ENCODE measurements at regions not wholly inside any gene's neighbourhood (a gene's known extent, or its start where the extent isn't known, plus 50 kb on each side); places are given as distances from the start of the nearest gene placed in this dataset.

DNA sequence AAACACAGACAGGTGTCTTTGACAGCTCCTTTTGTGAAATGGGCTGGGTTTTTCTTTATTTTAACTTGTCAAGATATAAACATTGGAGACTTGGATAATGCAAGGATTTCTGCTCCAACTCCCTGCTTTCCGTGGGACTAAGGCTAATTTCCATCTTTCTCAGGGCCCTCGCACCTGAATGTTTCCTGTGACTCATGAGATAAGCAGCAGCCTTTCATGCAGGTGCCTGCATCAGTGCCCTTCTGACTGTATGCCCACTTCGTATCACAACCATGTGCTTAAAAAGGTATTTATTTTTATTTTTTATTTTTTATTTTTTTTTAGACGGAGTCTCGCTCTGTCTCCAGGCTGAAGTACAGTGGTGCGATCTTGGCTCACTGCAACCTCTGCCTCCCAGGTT is 736.1 kb downstream of the DOK5 start:
- Histone ChIP-seq H3K36me3 (ENCODE audit: control insufficient read depth, insufficient read depth, low read length) (no peaks in the 10 kb centered on the region), H3K79me2 (ENCODE audit: control insufficient read depth, insufficient read depth, low read length) (no peaks in the 10 kb centered on the region), H3K27ac (ENCODE audit: insufficient read depth, low read length) (no peak overlapping the region), H4K20me1 (ENCODE audit: control insufficient read depth, extremely low read depth, insufficient read depth, low read length) (no peaks in the 10 kb centered on the region), H3K9ac (ENCODE audit: insufficient read depth, low read length) (no peak overlapping the region), H3K4me1 (ENCODE audit: control insufficient read depth, extremely low read depth, insufficient read depth, low read length) (no peaks in the 10 kb centered on the region), H3K4me2 (ENCODE audit: extremely low read depth, insufficient read depth, low read length) (no peak overlapping the region), H3K4me3 (replicated peaks in 1 of 4; ENCODE audit: control extremely low read depth in 1 of 4, insufficient read depth in 1 of 4, low read depth in 3 of 4, low read length in 4 of 4) (no peak overlapping the region), H2AFZ (ENCODE audit: low read length) (no peak overlapping the region), H3K9me3 (ENCODE audit: control insufficient read depth, insufficient read depth, low read depth, low read length) (no peaks in the 10 kb centered on the region), H3K27me3 (ENCODE audit: control insufficient read depth, insufficient read depth, low read length) (no peaks in the 10 kb centered on the region)
- no peak for DNase-seq (ENCODE audit: low read depth in 2 of 2)
- TF ChIP-seq CTCF (conservative IDR thresholded peaks at IDR 0.05 in 1 of 2, IDR thresholded peaks at IDR 0.05 in 1 of 2; ENCODE audit: low read depth in 1 of 2, low read length in 2 of 2) (no peak), EZH2 (IDR thresholded peaks at IDR 0.05; ENCODE audit: low read length, missing control alignments) (no peak)

DNA sequence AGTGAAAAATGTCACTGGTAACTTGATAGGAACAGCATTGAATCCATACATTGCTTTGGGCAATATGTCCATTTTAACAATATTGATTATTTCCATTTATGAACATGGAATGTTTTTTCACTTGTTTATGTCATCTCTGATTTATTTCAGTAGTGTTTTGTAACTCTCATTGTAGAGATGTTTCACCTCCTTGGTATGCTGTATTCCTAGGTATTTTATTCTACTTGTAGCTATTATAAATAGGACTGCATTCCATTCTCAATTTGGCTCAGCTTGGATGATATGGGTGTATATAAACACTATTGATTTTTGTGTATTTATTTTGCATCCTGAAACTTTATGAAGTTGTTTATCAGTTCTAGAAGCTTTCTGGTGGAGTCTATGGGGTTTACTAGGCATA is 730.3 kb downstream of the DOK5 start:
- H3K79me2 ChIP-seq (ENCODE audit: control insufficient read depth, insufficient read depth, low read length): no peaks in the 10 kb centered on the region
- no peaks in the 10 kb centered on the region for H3K4me1 ChIP-seq (ENCODE audit: control insufficient read depth, extremely low read depth, insufficient read depth, low read length)
- H3K36me3 ChIP-seq (ENCODE audit: control insufficient read depth, insufficient read depth, low read length): no peaks in the 10 kb centered on the region
- peak in 1 of 2 donors; percentile 44 for DNase-seq (ENCODE audit: low read depth in 2 of 2)
- H3K9me3 ChIP-seq (ENCODE audit: control insufficient read depth, insufficient read depth, low read depth, low read length): no peaks in the 10 kb centered on the region
- no peak overlapping the region for H3K9ac ChIP-seq (ENCODE audit: insufficient read depth, low read length)
- no peak for TF ChIP-seq EZH2 (IDR thresholded peaks at IDR 0.05; ENCODE audit: low read length, missing control alignments)
- TF ChIP-seq CTCF (conservative IDR thresholded peaks at IDR 0.05 in 1 of 2, IDR thresholded peaks at IDR 0.05 in 1 of 2; ENCODE audit: low read depth in 1 of 2, low read length in 2 of 2): no peak
- H3K27me3 ChIP-seq (ENCODE audit: control insufficient read depth, insufficient read depth, low read length): no peaks in the 10 kb centered on the region
- H2AFZ ChIP-seq (ENCODE audit: low read length): no peak overlapping the region
- H3K4me3 ChIP-seq (replicated peaks in 1 of 4; ENCODE audit: control extremely low read depth in 1 of 4, insufficient read depth in 1 of 4, low read depth in 3 of 4, low read length in 4 of 4): no peak overlapping the region
- H4K20me1 ChIP-seq (ENCODE audit: control insufficient read depth, extremely low read depth, insufficient read depth, low read length): no peaks in the 10 kb centered on the region
- H3K27ac ChIP-seq (ENCODE audit: insufficient read depth, low read length): no peak overlapping the region
- no peak overlapping the region for H3K4me2 ChIP-seq (ENCODE audit: extremely low read depth, insufficient read depth, low read length)

GRCh38 chr20:55200317-55200716 is 724.9 kb downstream of the DOK5 start:
- Histone ChIP-seq H3K9ac (ENCODE audit: insufficient read depth, low read length) (no peak overlapping the region), H3K27me3 (ENCODE audit: control insufficient read depth, insufficient read depth, low read length) (no peaks in the 10 kb centered on the region), H3K27ac (ENCODE audit: insufficient read depth, low read length) (no peak overlapping the region), H4K20me1 (ENCODE audit: control insufficient read depth, extremely low read depth, insufficient read depth, low read length) (no peaks in the 10 kb centered on the region), H3K4me1 (ENCODE audit: control insufficient read depth, extremely low read depth, insufficient read depth, low read length) (no peaks in the 10 kb centered on the region), H3K79me2 (ENCODE audit: control insufficient read depth, insufficient read depth, low read length) (no peaks in the 10 kb centered on the region), H2AFZ (ENCODE audit: low read length) (no peak overlapping the region), H3K4me2 (ENCODE audit: extremely low read depth, insufficient read depth, low read length) (no peak overlapping the region), H3K4me3 (replicated peaks in 1 of 4; ENCODE audit: control extremely low read depth in 1 of 4, insufficient read depth in 1 of 4, low read depth in 3 of 4, low read length in 4 of 4) (no peak overlapping the region), H3K36me3 (ENCODE audit: control insufficient read depth, insufficient read depth, low read length) (no peaks in the 10 kb centered on the region), H3K9me3 (ENCODE audit: control insufficient read depth, insufficient read depth, low read depth, low read length) (no peaks in the 10 kb centered on the region)
- TF ChIP-seq CTCF (conservative IDR thresholded peaks at IDR 0.05 in 1 of 2, IDR thresholded peaks at IDR 0.05 in 1 of 2; ENCODE audit: low read depth in 1 of 2, low read length in 2 of 2) (no peak), EZH2 (IDR thresholded peaks at IDR 0.05; ENCODE audit: low read length, missing control alignments) (no peak)
- no peak for DNase-seq (ENCODE audit: low read depth in 2 of 2)

Data from fibroblast of lung (primary cell).